Neural progenitor cell (in vitro differentiated cells): ENCODE measurements at regions not wholly inside any gene's neighbourhood (a gene's known extent, or its start where the extent isn't known, plus 50 kb on each side); places are given as distances from the start of the nearest gene placed in this dataset.

Experiments
- EZH2 ChIP-seq: fragments of 200-600 bp; sonication (generic); IDR thresholded peaks from 2 replicates; pipeline ENCODE4 v1.6.1; 2017; ENCODE audit warnings: antibody characterized with exemption, mild to moderate bottlenecking, moderate library complexity
- TF ChIP-seq, protein P1 (sequence below): fragments of 200-600 bp; sonication (generic); IDR thresholded peaks from 2 replicates; pipeline ENCODE4 v1.5.1; 2017; ENCODE audit warnings: antibody characterized with exemption, mild to moderate bottlenecking

DNA sequence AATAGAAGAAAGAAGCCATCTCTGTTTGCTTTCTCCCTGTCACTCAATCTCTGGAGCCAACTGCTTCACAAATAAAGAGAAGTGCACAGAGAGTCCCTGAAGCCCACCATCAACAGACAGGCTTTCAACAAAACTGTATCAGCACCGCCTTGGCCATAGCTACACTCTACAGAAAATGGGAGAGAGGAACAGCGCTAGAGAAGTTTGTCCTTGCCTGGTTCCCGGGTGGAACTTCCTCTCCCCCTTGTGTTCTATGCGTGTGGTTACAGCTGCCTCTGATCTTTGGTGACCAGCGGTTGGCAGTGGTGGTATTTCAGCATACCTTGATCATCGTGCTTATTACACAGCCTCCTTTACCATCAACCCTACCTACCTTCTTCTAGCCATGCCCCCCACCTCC, 91.4 kb upstream of the CCL2 start:
- TF ChIP-seq, protein P1, sequence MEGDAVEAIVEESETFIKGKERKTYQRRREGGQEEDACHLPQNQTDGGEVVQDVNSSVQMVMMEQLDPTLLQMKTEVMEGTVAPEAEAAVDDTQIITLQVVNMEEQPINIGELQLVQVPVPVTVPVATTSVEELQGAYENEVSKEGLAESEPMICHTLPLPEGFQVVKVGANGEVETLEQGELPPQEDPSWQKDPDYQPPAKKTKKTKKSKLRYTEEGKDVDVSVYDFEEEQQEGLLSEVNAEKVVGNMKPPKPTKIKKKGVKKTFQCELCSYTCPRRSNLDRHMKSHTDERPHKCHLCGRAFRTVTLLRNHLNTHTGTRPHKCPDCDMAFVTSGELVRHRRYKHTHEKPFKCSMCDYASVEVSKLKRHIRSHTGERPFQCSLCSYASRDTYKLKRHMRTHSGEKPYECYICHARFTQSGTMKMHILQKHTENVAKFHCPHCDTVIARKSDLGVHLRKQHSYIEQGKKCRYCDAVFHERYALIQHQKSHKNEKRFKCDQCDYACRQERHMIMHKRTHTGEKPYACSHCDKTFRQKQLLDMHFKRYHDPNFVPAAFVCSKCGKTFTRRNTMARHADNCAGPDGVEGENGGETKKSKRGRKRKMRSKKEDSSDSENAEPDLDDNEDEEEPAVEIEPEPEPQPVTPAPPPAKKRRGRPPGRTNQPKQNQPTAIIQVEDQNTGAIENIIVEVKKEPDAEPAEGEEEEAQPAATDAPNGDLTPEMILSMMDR = peak; percentile 57
- TF ChIP-seq EZH2 = no peak
